ENCODE measurements at regions not wholly inside any gene's neighbourhood (a gene's known extent, or its start where the extent isn't known, plus 50 kb on each side); places are given as distances from the start of the nearest gene placed in this dataset.

- TF ChIP-seq, protein P1, sequence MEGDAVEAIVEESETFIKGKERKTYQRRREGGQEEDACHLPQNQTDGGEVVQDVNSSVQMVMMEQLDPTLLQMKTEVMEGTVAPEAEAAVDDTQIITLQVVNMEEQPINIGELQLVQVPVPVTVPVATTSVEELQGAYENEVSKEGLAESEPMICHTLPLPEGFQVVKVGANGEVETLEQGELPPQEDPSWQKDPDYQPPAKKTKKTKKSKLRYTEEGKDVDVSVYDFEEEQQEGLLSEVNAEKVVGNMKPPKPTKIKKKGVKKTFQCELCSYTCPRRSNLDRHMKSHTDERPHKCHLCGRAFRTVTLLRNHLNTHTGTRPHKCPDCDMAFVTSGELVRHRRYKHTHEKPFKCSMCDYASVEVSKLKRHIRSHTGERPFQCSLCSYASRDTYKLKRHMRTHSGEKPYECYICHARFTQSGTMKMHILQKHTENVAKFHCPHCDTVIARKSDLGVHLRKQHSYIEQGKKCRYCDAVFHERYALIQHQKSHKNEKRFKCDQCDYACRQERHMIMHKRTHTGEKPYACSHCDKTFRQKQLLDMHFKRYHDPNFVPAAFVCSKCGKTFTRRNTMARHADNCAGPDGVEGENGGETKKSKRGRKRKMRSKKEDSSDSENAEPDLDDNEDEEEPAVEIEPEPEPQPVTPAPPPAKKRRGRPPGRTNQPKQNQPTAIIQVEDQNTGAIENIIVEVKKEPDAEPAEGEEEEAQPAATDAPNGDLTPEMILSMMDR (conservative IDR thresholded peaks at IDR 0.05; ENCODE audit: low read depth, low read length), result no peak
- DNase-seq (ENCODE audit: low read depth), result no peak
- no peak overlapping the region for H3K4me3 ChIP-seq (ENCODE audit: low read length)
Observed at GRCh38 chr2:41932241-41933045, 115.4 kb upstream of the PKDCC start.

GRCh38 chr2:41933046-41933420 is 114.8 kb upstream of the PKDCC start:
- no peak overlapping the region for H3K4me3 ChIP-seq (ENCODE audit: low read length)
- TF ChIP-seq, protein P1 (conservative IDR thresholded peaks at IDR 0.05; ENCODE audit: low read depth, low read length), result no peak
- DNase-seq (ENCODE audit: low read depth), result no peak

GRCh38 chr2:41933585-41934320 is 114.1 kb upstream of the PKDCC start:
- H3K4me3 ChIP-seq (ENCODE audit: low read length), result no peak overlapping the region
- TF ChIP-seq, protein P1 (conservative IDR thresholded peaks at IDR 0.05; ENCODE audit: low read depth, low read length), result no peak
- no peak for DNase-seq (ENCODE audit: low read depth)

- H3K4me3 ChIP-seq (ENCODE audit: low read length), result no peak overlapping the region
- TF ChIP-seq, protein P1 (conservative IDR thresholded peaks at IDR 0.05; ENCODE audit: low read depth, low read length), result no peak
- no peak for DNase-seq (ENCODE audit: low read depth)
Observed at GRCh38 chr2:41934329-41934958, 113.4 kb upstream of the PKDCC start.

DNA sequence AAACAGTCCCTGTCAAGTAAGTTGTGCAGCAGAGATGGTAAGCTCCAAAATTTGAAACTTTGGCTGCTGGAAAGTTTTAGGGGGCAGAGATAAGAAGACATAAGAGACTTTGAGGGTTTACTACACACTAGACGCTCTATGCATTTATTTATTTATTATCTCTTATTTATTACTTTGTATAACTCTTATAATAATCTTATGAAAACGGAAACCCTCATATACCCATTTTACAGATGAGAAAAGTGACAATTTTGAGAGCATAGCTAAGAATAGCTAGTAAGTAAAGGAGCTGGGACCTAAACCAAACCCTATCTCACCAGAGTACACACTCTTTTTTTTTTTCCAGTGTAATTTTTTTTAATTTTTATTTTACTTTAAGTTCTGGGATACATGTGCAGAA is 112.8 kb upstream of the PKDCC start:
- DNase-seq (ENCODE audit: low read depth), result no peak
- no peak overlapping the region for H3K4me3 ChIP-seq (ENCODE audit: low read length)
- TF ChIP-seq, protein P1 (conservative IDR thresholded peaks at IDR 0.05; ENCODE audit: low read depth, low read length), result no peak

DNA sequence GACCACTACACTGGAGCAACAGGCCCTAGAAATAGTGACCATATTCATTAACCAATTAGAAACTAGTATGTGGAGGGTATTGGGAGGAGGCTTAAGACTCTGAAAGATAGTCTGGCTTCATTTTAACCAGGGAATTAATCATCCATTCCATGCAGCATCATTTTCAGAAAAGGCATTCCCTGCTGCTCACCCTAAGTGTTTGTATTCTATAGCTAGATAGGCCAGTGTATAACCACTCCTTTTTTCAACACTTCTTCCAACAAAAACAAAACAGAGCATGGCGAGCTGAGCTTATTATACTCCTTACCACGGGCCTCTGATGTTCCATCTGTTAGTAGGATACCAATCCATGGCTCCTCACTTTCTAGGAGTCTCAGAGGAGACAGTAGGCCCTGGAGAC is 112.0 kb upstream of the PKDCC start:
- DNase-seq (ENCODE audit: low read depth), result no peak
- no peak overlapping the region for H3K4me3 ChIP-seq (ENCODE audit: low read length)
- TF ChIP-seq, protein P1 (conservative IDR thresholded peaks at IDR 0.05; ENCODE audit: low read depth, low read length), result no peak

Data from retinal pigment epithelial cell (primary cell).